ENCODE measurements at regions not wholly inside any gene's neighbourhood (a gene's known extent, or its start where the extent isn't known, plus 50 kb on each side); places are given as distances from the start of the nearest gene placed in this dataset.

GRCh38 chr2:14790041-14790640, 157.6 kb downstream of the LRATD1 start (continued):
- TF ChIP-seq GABPA (IDR thresholded peaks at IDR 0.05; ENCODE audit: low read depth): no peak
- TF ChIP-seq RAD21 (IDR thresholded peaks at IDR 0.05; ENCODE audit: low read length): no peak
- no peak for TF ChIP-seq TCF12 (IDR thresholded peaks at IDR 0.05)
- TF ChIP-seq FOXJ3 (CRISPR knock-in tag; IDR thresholded peaks at IDR 0.05): no peak
- no peak for TF ChIP-seq SMC3 (IDR thresholded peaks at IDR 0.05; ENCODE audit: low read depth, low read length)
- no peak for TF ChIP-seq FOSL2 (IDR thresholded peaks at IDR 0.05; ENCODE audit: borderline replicate concordance, low read depth)

- no peak overlapping the region for H3K4me3 ChIP-seq (ENCODE audit: low read depth in 2 of 2, low read length in 1 of 2)
- CTCF ChIA-PET: interaction anchor here (1.3 kb wide), 1 partner anchor 21 kb away, joined by 3 read pairs; no protein-coding TSS in a partner anchor
- no peaks in the 10 kb centered on the region for H3K79me2 ChIP-seq (ENCODE audit: insufficient read depth)
- H3K27me3 ChIP-seq (ENCODE audit: insufficient read depth): no peaks in the 10 kb centered on the region
- H2AFZ ChIP-seq (ENCODE audit: low read depth): no peak overlapping the region
- no peaks in the 10 kb centered on the region; the same call in none of the 2 replicates for H3K9me3 ChIP-seq
- H4K20me1 ChIP-seq (ENCODE audit: insufficient read depth): no peaks in the 10 kb centered on the region
- POLR2A ChIA-PET: no interaction called here
- DNase-seq: no peak
- no peak overlapping the region for H3K27ac ChIP-seq (ENCODE audit: low read depth in 2 of 2, low read length in 1 of 2)
- no peaks in the 10 kb centered on the region for H3K9me2 ChIP-seq
- no peak overlapping the region for H3K9ac ChIP-seq
- no peaks in the 10 kb centered on the region for H3K4me1 ChIP-seq (ENCODE audit: control insufficient read depth in 1 of 2, insufficient read depth in 2 of 2, low read depth in 1 of 2, low read length in 1 of 2)
- H3K36me3 ChIP-seq (replicated peaks in 1 of 2; ENCODE audit: control insufficient read depth in 1 of 2, insufficient read depth in 2 of 2, low read length in 1 of 2): no peaks in the 10 kb centered on the region
- no peaks in the 10 kb centered on the region for H3F3A ChIP-seq (replicated peaks; ENCODE audit: insufficient read depth)
- H3K4me2 ChIP-seq: no peak overlapping the region
- TF ChIP-seq EZH2phosphoT487 (IDR thresholded peaks at IDR 0.05; ENCODE audit: borderline replicate concordance, low read depth) (no peak), NFIC (IDR thresholded peaks at IDR 0.05; ENCODE audit: borderline replicate concordance) (no peak), MEF2A (IDR thresholded peaks at IDR 0.05; ENCODE audit: borderline replicate concordance, low read depth) (no peak), EP300 (IDR thresholded peaks at IDR 0.05; ENCODE audit: borderline replicate concordance in 1 of 2, low read depth in 1 of 2, low read length in 1 of 2) (no peak), MAX (IDR thresholded peaks at IDR 0.05; ENCODE audit: low read depth) (no peak), IRF3 (IDR thresholded peaks at IDR 0.05; ENCODE audit: low read depth, low read length) (no peak)
Observed at GRCh38 chr2:14803994-14804393, 171.5 kb downstream of the LRATD1 start.

- Histone ChIP-seq H3K9me3 (no peaks in the 10 kb centered on the region; the same call in none of the 2 replicates), H3K9me2 (no peaks in the 10 kb centered on the region), H3K9ac (no peak overlapping the region), H2AFZ (ENCODE audit: low read depth) (no peak overlapping the region), H3K79me2 (ENCODE audit: insufficient read depth) (no peaks in the 10 kb centered on the region), H3K27me3 (ENCODE audit: insufficient read depth) (no peaks in the 10 kb centered on the region), H4K20me1 (ENCODE audit: insufficient read depth) (no peaks in the 10 kb centered on the region), H3F3A (replicated peaks; ENCODE audit: insufficient read depth) (no peaks in the 10 kb centered on the region), H3K4me3 (ENCODE audit: low read depth in 2 of 2, low read length in 1 of 2) (no peak overlapping the region), H3K36me3 (replicated peaks in 1 of 2; ENCODE audit: control insufficient read depth in 1 of 2, insufficient read depth in 2 of 2, low read length in 1 of 2) (no peaks in the 10 kb centered on the region), H3K4me2 (no peak overlapping the region), H3K4me1 (ENCODE audit: control insufficient read depth in 1 of 2, insufficient read depth in 2 of 2, low read depth in 1 of 2, low read length in 1 of 2) (no peaks in the 10 kb centered on the region), H3K27ac (ENCODE audit: low read depth in 2 of 2, low read length in 1 of 2) (no peak overlapping the region)
- CTCF ChIA-PET: interaction anchor here (1.3 kb wide), 1 partner anchor 22 kb away, joined by 3 read pairs; no protein-coding TSS in a partner anchor
- TF ChIP-seq TAF1 (IDR thresholded peaks at IDR 0.05; ENCODE audit: borderline replicate concordance, low read depth, low read length) (no peak), ELF1 (IDR thresholded peaks at IDR 0.05) (no peak), RXRA (IDR thresholded peaks at IDR 0.05; ENCODE audit: borderline replicate concordance, low read depth) (no peak), IRF3 (IDR thresholded peaks at IDR 0.05; ENCODE audit: low read depth, low read length) (no peak), SIN3A (IDR thresholded peaks at IDR 0.05; ENCODE audit: borderline replicate concordance, low read depth, low read length) (no peak), REST (IDR thresholded peaks at IDR 0.05; ENCODE audit: low read depth, low read length) (no peak)
- DNase-seq: no peak
- POLR2A ChIA-PET: no interaction called here
- WGBS (ENCODE audit: low lambda C conversion rate): 16% methylated on average over 3 of the region's 3 CpGs
Observed at GRCh38 chr2:14804902-14805301, 172.4 kb downstream of the LRATD1 start.

Measured in SK-N-SH (cell line).